HG03354 (cell line): ENCODE measurements at regions not wholly inside any gene's neighbourhood (a gene's known extent, or its start where the extent isn't known, plus 50 kb on each side); places are given as distances from the start of the nearest gene placed in this dataset.

Experiments
- ATAC-seq: cut with Tn5 transposase; IDR thresholded peaks from one replicate; pipeline ENCODE4 v1.9.1; 2021; ENCODE audit warnings: mild to moderate bottlenecking; ENCODE audit not compliant: unreplicated experiment, poor library complexity, severe bottlenecking

GRCh38 chr22:34122042-34122441, 201.8 kb upstream of the LARGE1 start:
- ATAC-seq, result no peak

GRCh38 chr22:34129691-34130486, 209.6 kb upstream of the LARGE1 start:
- ATAC-seq, result no peak

GRCh38 chr22:34135749-34136148, 215.5 kb upstream of the LARGE1 start:
- ATAC-seq, result no peak

GRCh38 chr22:34150023-34150422, 229.7 kb upstream of the LARGE1 start:
- ATAC-seq, result no peak

GRCh38 chr22:34159491-34159890, 239.2 kb upstream of the LARGE1 start:
- ATAC-seq, result no peak

GRCh38 chr22:34160141-34160783, 240.0 kb upstream of the LARGE1 start:
- ATAC-seq, result no peak

GRCh38 chr22:34161431-34162123, 241.3 kb upstream of the LARGE1 start:
- ATAC-seq, result no peak

- no peak for ATAC-seq
Measured at GRCh38 chr22:34198976-34199375, 278.7 kb upstream of the LARGE1 start.

GRCh38 chr22:34210301-34210700, 290.0 kb upstream of the LARGE1 start:
- no peak for ATAC-seq

- ATAC-seq, result no peak
Measured at GRCh38 chr22:34214372-34214771, 294.1 kb upstream of the LARGE1 start.

- ATAC-seq, result no peak
Measured at GRCh38 chr22:34225278-34225677, 305.0 kb upstream of the LARGE1 start.

GRCh38 chr22:34236527-34236926, 316.3 kb upstream of the LARGE1 start:
- no peak for ATAC-seq

GRCh38 chr22:34239421-34239820, 319.1 kb upstream of the LARGE1 start:
- ATAC-seq, result no peak

- no peak for ATAC-seq
Measured at GRCh38 chr22:34243023-34243422, 322.7 kb upstream of the LARGE1 start.

- ATAC-seq, result no peak
Measured at GRCh38 chr22:34255042-34255441, 334.8 kb upstream of the LARGE1 start.

GRCh38 chr22:34278121-34278520, 357.8 kb upstream of the LARGE1 start:
- ATAC-seq, result no peak

GRCh38 chr22:34281738-34282137, 361.5 kb upstream of the LARGE1 start:
- no peak for ATAC-seq

- no peak for ATAC-seq
Measured at GRCh38 chr22:34283844-34284243, 363.6 kb upstream of the LARGE1 start.

GRCh38 chr22:34293324-34293723, 373.0 kb upstream of the LARGE1 start:
- ATAC-seq, result no peak

- ATAC-seq, result no peak
Measured at GRCh38 chr22:34294476-34294875, 374.2 kb upstream of the LARGE1 start.

GRCh38 chr22:34294986-34295385, 374.7 kb upstream of the LARGE1 start:
- no peak for ATAC-seq
